Mucosa of descending colon (tissue), 3 donors: ENCODE measurements at regions not wholly inside any gene's neighbourhood (a gene's known extent, or its start where the extent isn't known, plus 50 kb on each side); places are given as distances from the start of the nearest gene placed in this dataset.
A peak's percentile ranks its signal among the peaks of the same experiment; 100 is the strongest.

Experiments used
- ATAC-seq: fragments of 200-7000 bp; cut with Tn5 transposase; one replicate; pipeline ENCODE4 v1.9.1; 2020; ENCODE audit warnings: mild to moderate bottlenecking, moderate library complexity
- DNase-seq, 3 donors: peaks; one replicate each; pipeline ENCODE4 v3.0.0-alpha.2; 2020
- H3K36me3 ChIP-seq: fragments of 200-600 bp; one replicate; pipeline ENCODE4 v1.8.0; 2021; ENCODE audit warnings: low read depth, mild to moderate bottlenecking
- H3K4me1 ChIP-seq: fragments of 200-600 bp; one replicate; pipeline ENCODE4 v1.8.0; 2021; ENCODE audit warnings: low read depth, mild to moderate bottlenecking
- H3K4me3 ChIP-seq: fragments of 200-600 bp; one replicate; pipeline ENCODE4 v1.8.0; 2021; ENCODE audit warnings: mild to moderate bottlenecking
- H3K9me3 ChIP-seq: fragments of 200-600 bp; one replicate; pipeline ENCODE4 v1.8.0; 2021; ENCODE audit warnings: mild to moderate bottlenecking
- intact Hi-C, 2 donors: fragments of 100-400 bp; cut with DNase I in 1 of 2; cut with micrococcal nuclease in 1 of 2; formaldehyde crosslinking; loops; one replicate each; pipeline versions ENCODE4 v1.11.0 to v1.11.1; 2022; cut with DNase I, micrococcal nuclease
- TF ChIP-seq, protein P1 (sequence below): fragments of 200-600 bp; IDR thresholded peaks from one replicate; pipeline ENCODE4 v1.8.0; 2022; ENCODE audit warnings: antibody characterized with exemption, mild to moderate bottlenecking
- donor health status: DM: no; HTN: no; CAD: no; lungs with moderate emphysema.
- donor health status: DM: no; HTN: no; CAD: no.
- donor health status: DM: no; HTN: yes; CAD: no.

DNA sequence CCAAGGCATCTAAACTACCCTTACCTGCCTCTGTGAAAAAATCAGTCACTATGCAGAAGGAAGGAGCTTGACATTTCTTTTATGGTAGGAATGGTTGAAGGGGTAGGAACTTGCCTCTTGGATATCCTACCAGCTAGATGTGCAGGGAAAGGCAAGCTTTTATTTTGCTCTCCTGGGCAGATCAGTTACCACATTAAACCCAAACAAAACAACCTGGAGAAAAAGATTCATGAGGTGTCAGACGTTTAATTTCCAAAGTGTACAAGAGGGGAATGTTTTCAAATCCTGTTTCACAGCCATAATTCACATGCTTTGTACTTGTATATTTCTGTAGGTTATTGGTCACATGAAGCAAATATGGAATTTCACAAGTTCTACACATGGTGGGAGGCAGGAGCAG is 67.0 kb upstream of the IFNG-AS1 start:
- no peak for DNase-seq
- ATAC-seq = no peak
- intact Hi-C loops = no loop called here
- TF ChIP-seq, protein P1, sequence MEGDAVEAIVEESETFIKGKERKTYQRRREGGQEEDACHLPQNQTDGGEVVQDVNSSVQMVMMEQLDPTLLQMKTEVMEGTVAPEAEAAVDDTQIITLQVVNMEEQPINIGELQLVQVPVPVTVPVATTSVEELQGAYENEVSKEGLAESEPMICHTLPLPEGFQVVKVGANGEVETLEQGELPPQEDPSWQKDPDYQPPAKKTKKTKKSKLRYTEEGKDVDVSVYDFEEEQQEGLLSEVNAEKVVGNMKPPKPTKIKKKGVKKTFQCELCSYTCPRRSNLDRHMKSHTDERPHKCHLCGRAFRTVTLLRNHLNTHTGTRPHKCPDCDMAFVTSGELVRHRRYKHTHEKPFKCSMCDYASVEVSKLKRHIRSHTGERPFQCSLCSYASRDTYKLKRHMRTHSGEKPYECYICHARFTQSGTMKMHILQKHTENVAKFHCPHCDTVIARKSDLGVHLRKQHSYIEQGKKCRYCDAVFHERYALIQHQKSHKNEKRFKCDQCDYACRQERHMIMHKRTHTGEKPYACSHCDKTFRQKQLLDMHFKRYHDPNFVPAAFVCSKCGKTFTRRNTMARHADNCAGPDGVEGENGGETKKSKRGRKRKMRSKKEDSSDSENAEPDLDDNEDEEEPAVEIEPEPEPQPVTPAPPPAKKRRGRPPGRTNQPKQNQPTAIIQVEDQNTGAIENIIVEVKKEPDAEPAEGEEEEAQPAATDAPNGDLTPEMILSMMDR = no peak
- H3K36me3 ChIP-seq = no peaks in the 10 kb centered on the region
- H3K4me3 ChIP-seq = no peak overlapping the region
- no peaks in the 10 kb centered on the region for H3K9me3 ChIP-seq
- peaks cover 5% of the 10 kb centered on the region for H3K4me1 ChIP-seq

DNA sequence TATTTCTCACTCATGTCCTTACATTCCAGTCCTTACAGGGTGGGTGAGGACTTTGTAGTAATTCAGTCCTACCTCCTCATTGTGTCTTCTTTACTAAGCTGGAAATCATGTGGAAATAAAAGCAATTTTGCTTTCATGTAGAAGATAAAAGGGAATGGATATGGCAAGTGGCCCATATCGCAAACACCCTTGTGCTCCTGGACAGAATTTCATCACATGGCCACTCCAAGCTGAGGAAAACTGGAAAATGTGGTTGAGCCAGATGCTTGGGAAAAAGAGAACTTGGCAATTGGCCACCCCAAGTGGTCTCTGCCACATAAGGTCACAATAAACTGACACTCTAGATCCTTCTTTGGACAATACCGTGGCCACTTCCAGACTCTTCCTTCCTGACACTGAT is 64.2 kb upstream of the IFNG-AS1 start:
- no peak for ATAC-seq

DNA sequence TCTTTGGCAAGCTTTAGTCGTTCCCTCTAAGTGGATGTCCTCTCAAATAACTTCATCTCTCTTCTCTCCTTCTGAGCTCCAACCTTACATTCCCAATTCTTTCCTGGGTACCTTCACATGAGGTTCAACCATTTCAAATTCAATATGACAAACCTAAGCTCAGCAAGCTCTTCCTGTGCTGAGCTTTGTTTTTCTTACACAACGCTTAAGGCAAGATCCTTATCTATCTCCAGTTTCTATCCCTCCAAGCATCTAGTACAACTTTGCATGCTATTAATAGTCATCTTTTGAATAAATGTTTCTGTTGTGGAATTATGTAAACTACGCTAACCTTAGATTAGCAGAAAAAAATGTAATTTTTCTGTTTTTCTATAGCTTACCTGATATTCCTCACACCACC is 63.7 kb upstream of the IFNG-AS1 start:
- Histone ChIP-seq H3K4me1 (peaks cover 21% of the 10 kb centered on the region), H3K4me3 (no peak overlapping the region), H3K9me3 (no peaks in the 10 kb centered on the region), H3K36me3 (no peaks in the 10 kb centered on the region)
- DNase-seq (no peak), ATAC-seq (no peak)
- intact Hi-C loops = no loop called here
- TF ChIP-seq, protein P1 = no peak

More for the DNA sequence above, 64.2 kb upstream of the IFNG-AS1 start:
- Histone ChIP-seq H3K36me3 (no peaks in the 10 kb centered on the region), H3K9me3 (no peaks in the 10 kb centered on the region), H3K4me1 (peaks cover 21% of the 10 kb centered on the region), H3K4me3 (no peak overlapping the region)
- TF ChIP-seq, protein P1 = no peak
- intact Hi-C loops = no loop called here
- DNase-seq = no peak

DNA sequence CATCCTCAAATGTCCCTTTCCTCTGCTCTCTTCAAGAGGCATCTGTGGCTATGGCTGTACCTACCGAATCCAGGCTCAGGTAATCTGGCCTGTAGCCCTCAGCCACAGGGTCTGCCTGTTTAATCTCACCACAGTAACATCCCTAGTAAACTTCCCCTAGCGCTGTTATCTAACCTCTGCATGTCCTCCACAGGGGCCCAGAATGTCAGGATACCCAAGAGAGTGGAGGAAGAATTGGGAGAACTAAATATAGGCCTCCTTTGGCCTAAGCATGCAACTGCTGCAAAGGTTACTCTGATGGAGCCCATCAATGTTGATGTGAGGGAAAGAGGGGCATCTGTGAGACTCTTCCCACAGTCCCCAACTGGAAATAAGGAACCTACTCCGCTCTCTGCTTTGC is 63.2 kb upstream of the IFNG-AS1 start:
- no peaks in the 10 kb centered on the region for H3K36me3 ChIP-seq
- intact Hi-C loops = no loop called here
- H3K9me3 ChIP-seq = no peaks in the 10 kb centered on the region
- DNase-seq (no peak), ATAC-seq (no peak)
- H3K4me3 ChIP-seq = no peak overlapping the region
- H3K4me1 ChIP-seq = peaks cover 21% of the 10 kb centered on the region
- TF ChIP-seq, protein P1 = no peak

DNA sequence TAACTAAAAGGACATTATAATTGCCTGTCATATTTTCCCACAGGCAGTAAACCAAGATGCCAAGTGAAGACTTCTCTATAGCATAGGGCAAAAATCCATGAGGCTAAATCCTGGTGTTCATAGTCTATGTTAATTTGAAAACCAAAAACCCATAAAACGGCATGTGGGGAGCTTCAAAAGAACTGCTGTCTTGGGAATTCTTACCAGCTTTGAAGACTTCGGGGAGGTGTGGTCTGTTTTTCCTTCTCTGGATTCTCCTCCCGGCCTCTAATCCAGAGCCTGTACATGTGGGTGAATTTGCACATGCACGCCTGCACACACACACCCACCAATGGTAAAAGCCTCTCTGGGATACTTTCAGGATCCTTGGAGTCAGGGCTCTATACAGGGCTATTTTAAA is 61.9 kb upstream of the IFNG-AS1 start:
- H3K36me3 ChIP-seq = no peaks in the 10 kb centered on the region
- peaks cover 21% of the 10 kb centered on the region for H3K4me1 ChIP-seq
- DNase-seq (no peak), ATAC-seq (peak; percentile 20)
- H3K9me3 ChIP-seq = no peaks in the 10 kb centered on the region
- TF ChIP-seq, protein P1 = no peak
- no peak overlapping the region for H3K4me3 ChIP-seq
- intact Hi-C loops = no loop called here

DNA sequence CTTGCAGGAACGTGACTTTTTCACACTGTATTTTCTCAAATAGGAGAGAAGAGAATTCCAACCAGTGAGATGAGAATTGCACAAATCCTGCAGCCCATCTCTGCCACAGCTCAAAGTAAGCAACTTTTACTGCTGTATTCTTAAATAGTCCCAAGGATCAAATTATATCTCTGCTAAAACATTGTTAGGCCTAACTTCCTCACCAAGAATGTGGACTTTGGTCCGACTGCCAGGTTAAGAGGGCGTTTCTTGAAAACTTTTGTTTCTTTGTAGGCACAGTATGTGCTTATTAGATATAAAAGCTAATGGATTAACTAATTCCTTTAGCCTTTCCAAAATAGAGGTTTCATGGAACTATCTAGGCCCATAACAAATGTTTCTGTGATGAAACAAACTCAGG is 61.4 kb upstream of the IFNG-AS1 start:
- TF ChIP-seq, protein P1 = no peak
- intact Hi-C loops = no loop called here

More for the DNA sequence above, 61.4 kb upstream of the IFNG-AS1 start:
- peak in 1 of 3 donors; percentile 48 for DNase-seq
- peak; percentile 78 for ATAC-seq
- H3K4me1 ChIP-seq = peaks cover 21% of the 10 kb centered on the region
- H3K36me3 ChIP-seq = no peaks in the 10 kb centered on the region
- H3K4me3 ChIP-seq = no peak overlapping the region
- H3K9me3 ChIP-seq = no peaks in the 10 kb centered on the region
